OCI-LY7 (cell line): ENCODE measurements at regions not wholly inside any gene's neighbourhood (a gene's known extent, or its start where the extent isn't known, plus 50 kb on each side); places are given as distances from the start of the nearest gene placed in this dataset.
A peak's percentile ranks its signal among the peaks of the same experiment; 100 is the strongest.

Experiments used
- BruUV-seq: library from RNA; stranded (reverse); fragments of 400-500 nt; replicated peaks from 2 replicates; lab custom pipeline; 2021; lab: Mats Ljungman, UMichigan
- CTCF ChIA-PET: fragments of 300-600 bp; sonication (Branson Sonifier 250); formaldehyde crosslinking; loops from one replicate; lab custom pipeline; 2022; ENCODE audit warnings: antibody characterized with exemption; ENCODE audit not compliant: unreplicated experiment; lab: Charles Lee
- POLR2A ChIA-PET: fragments of 300-600 bp; sonication (Branson Sonifier 250); formaldehyde crosslinking; loops from one replicate; lab custom pipeline; 2022; ENCODE audit warnings: antibody characterized with exemption; lab: Charles Lee
- DNase-seq: peaks from one replicate; pipeline ENCODE4 v3.0.0-alpha.2; 2015; ENCODE audit warnings: low spot score
- H2AFZ ChIP-seq: fragments of 200-600 bp; sonication (generic), shearing (Covaris generic); 2 replicates; pipeline ENCODE4 v1.6.1; 2014; ENCODE audit warnings: mild to moderate bottlenecking, antibody characterized with exemption, low read length, moderate library complexity
- H3K27ac ChIP-seq: fragments of 200-600 bp; sonication (generic); 2 replicates; pipeline ENCODE4 v1.5.1; 2014; ENCODE audit warnings: mixed run types, low read depth, mild to moderate bottlenecking, moderate library complexity, low read length, inconsistent platforms; ENCODE audit not compliant: poor library complexity, severe bottlenecking
- H3K36me3 ChIP-seq: fragments of 200-600 bp; sonication (generic); 2 replicates; pipeline ENCODE4 v1.6.1; 2014; ENCODE audit warnings: mild to moderate bottlenecking, antibody characterized with exemption, low read length, moderate library complexity, mixed read lengths; ENCODE audit not compliant: insufficient read depth
- H3K4me1 ChIP-seq: fragments of 200-600 bp; sonication (generic); 2 replicates; pipeline ENCODE4 v1.5.1; 2014; ENCODE audit warnings: mild to moderate bottlenecking, low read length; ENCODE audit not compliant: insufficient read depth, poor library complexity, severe bottlenecking
- H3K4me2 ChIP-seq: fragments of 200-600 bp; sonication (generic); 2 replicates; pipeline ENCODE4 v1.6.1; 2014; ENCODE audit warnings: mild to moderate bottlenecking, low read length
- H3K4me3 ChIP-seq: fragments of 200-600 bp; sonication (generic); 2 replicates; pipeline ENCODE4 v1.5.1; 2014; ENCODE audit warnings: mild to moderate bottlenecking, low read depth, low read length; ENCODE audit not compliant: poor library complexity, severe bottlenecking
- H3K79me2 ChIP-seq: fragments of 200-600 bp; sonication (generic); 2 replicates; pipeline ENCODE4 v1.6.1; 2016; ENCODE audit warnings: low read depth, mild to moderate bottlenecking, low read length, moderate library complexity, mixed read lengths; ENCODE audit not compliant: insufficient read depth
- H3K9me2 ChIP-seq: fragments of 200-600 bp; sonication (generic); 2 replicates; pipeline ENCODE4 v1.6.1; 2016; ENCODE audit warnings: mild to moderate bottlenecking, low read length, mixed read lengths; ENCODE audit not compliant: insufficient read depth
- H3K9me3 ChIP-seq: fragments of 200-600 bp; sonication (generic); 2 replicates; pipeline ENCODE4 v1.6.1; 2014; ENCODE audit warnings: mild to moderate bottlenecking, mixed run types, low read length, mixed read lengths
- H4K20me1 ChIP-seq: fragments of 200-600 bp; sonication (generic); 2 replicates; pipeline ENCODE4 v1.6.1; 2014; ENCODE audit warnings: mild to moderate bottlenecking, antibody characterized with exemption, low read length, moderate library complexity, mixed read lengths; ENCODE audit not compliant: insufficient read depth
- CTCF ChIP-seq: fragments of 200-600 bp; sonication (generic); conservative IDR thresholded peaks from 2 replicates; pipeline ENCODE4 v1.5.1; 2014; ENCODE audit warnings: mild to moderate bottlenecking, antibody characterized with exemption, low read length, moderate library complexity, mixed read lengths
- EZH2phosphoT487 ChIP-seq: fragments of 200-600 bp; sonication (generic); IDR thresholded peaks from 2 replicates; pipeline ENCODE4 v1.6.1; 2018; ENCODE audit warnings: low read depth, borderline replicate concordance, mild to moderate bottlenecking, mixed run types, antibody characterized with exemption, low read length, moderate library complexity, mixed read lengths
- intact Hi-C: fragments of 100-400 bp; cut with micrococcal nuclease; formaldehyde crosslinking; loops from one replicate; pipeline ENCODE4 v1.10.0; 2022; ENCODE audit not compliant: unreplicated experiment

GRCh38 chrY:7240101-7240500 is 328.5 kb upstream of the AMELY start:
- intact Hi-C loops: no loop called here
- BruUV-seq: no TSS peak
- Histone ChIP-seq H3K9me2 (no peaks in the 10 kb centered on the region), H3K4me2 (no peak overlapping the region), H3K4me1 (no peaks in the 10 kb centered on the region), H3K9me3 (no peaks in the 10 kb centered on the region), H3K36me3 (no peaks in the 10 kb centered on the region), H3K27ac (no peak overlapping the region), H3K4me3 (no peak overlapping the region), H2AFZ (no peak overlapping the region), H3K79me2 (no peaks in the 10 kb centered on the region), H4K20me1 (no peaks in the 10 kb centered on the region)
- ChIA-PET POLR2A (no interaction called here), CTCF (no interaction called here)
- no peak for TF ChIP-seq EZH2phosphoT487
- TF ChIP-seq CTCF: no peak
- no peak for DNase-seq

GRCh38 chrY:7211971-7212370 is 300.4 kb upstream of the AMELY start:
- TF ChIP-seq CTCF: no peak
- no peak for TF ChIP-seq EZH2phosphoT487
- no peaks in the 10 kb centered on the region for H3K9me2 ChIP-seq
- no peaks in the 10 kb centered on the region for H3K4me1 ChIP-seq
- no peak overlapping the region for H3K27ac ChIP-seq
- no peaks in the 10 kb centered on the region for H3K36me3 ChIP-seq
- ChIA-PET CTCF (no interaction called here), POLR2A (interaction anchor here (1.2 kb wide), 1 partner anchor 30 kb away, joined by 3 read pairs; no protein-coding TSS in a partner anchor)
- no peak for DNase-seq
- no TSS peak for BruUV-seq
- no peaks in the 10 kb centered on the region for H4K20me1 ChIP-seq
- H2AFZ ChIP-seq: no peak overlapping the region
- H3K4me2 ChIP-seq: no peak overlapping the region
- H3K9me3 ChIP-seq: no peaks in the 10 kb centered on the region
- H3K79me2 ChIP-seq: no peaks in the 10 kb centered on the region
- no peak overlapping the region for H3K4me3 ChIP-seq
- intact Hi-C loops: no loop called here

DNA sequence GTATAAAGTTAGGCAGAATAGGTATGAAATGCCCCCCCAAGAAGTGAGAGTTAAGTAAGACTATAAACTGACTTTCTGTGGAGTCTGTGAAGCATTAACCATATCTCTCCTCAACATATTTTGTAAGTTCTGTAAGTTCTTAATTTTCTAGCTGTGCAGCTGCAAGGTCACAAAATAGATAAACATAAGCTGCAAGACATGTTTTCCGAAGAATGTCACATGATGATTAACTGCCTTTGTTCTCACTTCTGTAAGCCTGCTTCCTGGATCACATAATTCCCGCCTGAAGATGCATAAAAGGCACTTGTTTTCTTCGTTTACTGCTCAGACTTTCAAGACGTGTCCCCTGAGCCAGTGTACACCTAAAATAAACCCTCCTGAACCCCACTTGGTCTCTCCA is 292.9 kb upstream of the AMELY start:
- BruUV-seq: no TSS peak
- H4K20me1 ChIP-seq: no peaks in the 10 kb centered on the region
- H3K27ac ChIP-seq: peak overlapping the region; percentile 67
- intact Hi-C loops: loop anchor here (5.0 kb wide), 1 partner anchor 68 kb away; no protein-coding TSS in a partner anchor
- H3K79me2 ChIP-seq: no peaks in the 10 kb centered on the region
- H3K4me1 ChIP-seq: peaks cover 40% of the 10 kb centered on the region
- TF ChIP-seq CTCF: no peak
- no peak for TF ChIP-seq EZH2phosphoT487
- no peaks in the 10 kb centered on the region for H3K36me3 ChIP-seq
- H3K9me3 ChIP-seq: no peaks in the 10 kb centered on the region
- H3K4me3 ChIP-seq: no peak overlapping the region
- H3K9me2 ChIP-seq: no peaks in the 10 kb centered on the region
- CTCF ChIA-PET: no interaction called here
- POLR2A ChIA-PET: no interaction called here
- H3K4me2 ChIP-seq: peak overlapping the region; percentile 20
- peak overlapping the region; percentile 85 for H2AFZ ChIP-seq
- DNase-seq: peak; percentile 60
